ENCODE measurements at regions not wholly inside any gene's neighbourhood (a gene's known extent, or its start where the extent isn't known, plus 50 kb on each side); places are given as distances from the start of the nearest gene placed in this dataset.

GRCh38 chr16:62966626-62967025, 930.4 kb upstream of the CDH8 start:
- Histone ChIP-seq H3K4me1 (ENCODE audit: control insufficient read depth, insufficient read depth, low read length) (no peaks in the 10 kb centered on the region), H3K36me3 (ENCODE audit: control insufficient read depth, insufficient read depth, low read length) (no peaks in the 10 kb centered on the region), H3K9me3 (ENCODE audit: control insufficient read depth, low read length) (no peaks in the 10 kb centered on the region), H3K4me3 (ENCODE audit: low read length) (no peak overlapping the region), H3K27me3 (ENCODE audit: control insufficient read depth, insufficient read depth, low read length) (no peaks in the 10 kb centered on the region), H3K9ac (ENCODE audit: low read length) (no peak overlapping the region)

- no peaks in the 10 kb centered on the region for H3K9me3 ChIP-seq (ENCODE audit: control insufficient read depth, low read length)
- no peaks in the 10 kb centered on the region for H3K4me1 ChIP-seq (ENCODE audit: control insufficient read depth, insufficient read depth, low read length)
Measured at GRCh38 chr16:62965831-62966230, 929.6 kb upstream of the CDH8 start.

GRCh38 chr16:62963846-62964245, 927.6 kb upstream of the CDH8 start:
- Histone ChIP-seq H3K4me3 (ENCODE audit: low read length) (no peak overlapping the region), H3K27me3 (ENCODE audit: control insufficient read depth, insufficient read depth, low read length) (no peaks in the 10 kb centered on the region), H3K9me3 (ENCODE audit: control insufficient read depth, low read length) (no peaks in the 10 kb centered on the region), H3K36me3 (ENCODE audit: control insufficient read depth, insufficient read depth, low read length) (no peaks in the 10 kb centered on the region), H3K4me1 (ENCODE audit: control insufficient read depth, insufficient read depth, low read length) (no peaks in the 10 kb centered on the region), H3K9ac (ENCODE audit: low read length) (no peak overlapping the region)

More at GRCh38 chr16:62965831-62966230, 929.6 kb upstream of the CDH8 start:
- no peaks in the 10 kb centered on the region for H3K36me3 ChIP-seq (ENCODE audit: control insufficient read depth, insufficient read depth, low read length)
- H3K9ac ChIP-seq (ENCODE audit: low read length): no peak overlapping the region
- no peaks in the 10 kb centered on the region for H3K27me3 ChIP-seq (ENCODE audit: control insufficient read depth, insufficient read depth, low read length)
- no peak overlapping the region for H3K4me3 ChIP-seq (ENCODE audit: low read length)

GRCh38 chr16:62955033-62955349, 918.8 kb upstream of the CDH8 start:
- Histone ChIP-seq H3K27me3 (ENCODE audit: control insufficient read depth, insufficient read depth, low read length) (no peaks in the 10 kb centered on the region), H3K4me3 (ENCODE audit: low read length) (no peak overlapping the region), H3K4me1 (ENCODE audit: control insufficient read depth, insufficient read depth, low read length) (no peaks in the 10 kb centered on the region), H3K9me3 (ENCODE audit: control insufficient read depth, low read length) (no peaks in the 10 kb centered on the region), H3K9ac (ENCODE audit: low read length) (no peak overlapping the region), H3K36me3 (ENCODE audit: control insufficient read depth, insufficient read depth, low read length) (no peaks in the 10 kb centered on the region)

- no peak overlapping the region for H3K4me3 ChIP-seq (ENCODE audit: low read length)
- no peak overlapping the region for H3K9ac ChIP-seq (ENCODE audit: low read length)
- H3K36me3 ChIP-seq (ENCODE audit: control insufficient read depth, insufficient read depth, low read length): no peaks in the 10 kb centered on the region
- no peaks in the 10 kb centered on the region for H3K9me3 ChIP-seq (ENCODE audit: control insufficient read depth, low read length)
- H3K4me1 ChIP-seq (ENCODE audit: control insufficient read depth, insufficient read depth, low read length): no peaks in the 10 kb centered on the region
- no peaks in the 10 kb centered on the region for H3K27me3 ChIP-seq (ENCODE audit: control insufficient read depth, insufficient read depth, low read length)
Measured at GRCh38 chr16:62954144-62955032, 918.1 kb upstream of the CDH8 start.

GRCh38 chr16:62950351-62950750, 914.1 kb upstream of the CDH8 start:
- Histone ChIP-seq H3K27me3 (ENCODE audit: control insufficient read depth, insufficient read depth, low read length) (no peaks in the 10 kb centered on the region), H3K9me3 (ENCODE audit: control insufficient read depth, low read length) (no peaks in the 10 kb centered on the region), H3K4me1 (ENCODE audit: control insufficient read depth, insufficient read depth, low read length) (no peaks in the 10 kb centered on the region), H3K9ac (ENCODE audit: low read length) (no peak overlapping the region), H3K36me3 (ENCODE audit: control insufficient read depth, insufficient read depth, low read length) (no peaks in the 10 kb centered on the region), H3K4me3 (ENCODE audit: low read length) (no peak overlapping the region)

- no peaks in the 10 kb centered on the region for H3K9me3 ChIP-seq (ENCODE audit: control insufficient read depth, low read length)
- H3K27me3 ChIP-seq (ENCODE audit: control insufficient read depth, insufficient read depth, low read length): no peaks in the 10 kb centered on the region
- H3K4me3 ChIP-seq (ENCODE audit: low read length): no peak overlapping the region
- no peaks in the 10 kb centered on the region for H3K4me1 ChIP-seq (ENCODE audit: control insufficient read depth, insufficient read depth, low read length)
- H3K36me3 ChIP-seq (ENCODE audit: control insufficient read depth, insufficient read depth, low read length): no peaks in the 10 kb centered on the region
- no peak overlapping the region for H3K9ac ChIP-seq (ENCODE audit: low read length)
Measured at GRCh38 chr16:62940569-62940968, 904.3 kb upstream of the CDH8 start.

- Histone ChIP-seq H3K27me3 (ENCODE audit: control insufficient read depth, insufficient read depth, low read length) (no peaks in the 10 kb centered on the region), H3K4me3 (ENCODE audit: low read length) (no peak overlapping the region), H3K4me1 (ENCODE audit: control insufficient read depth, insufficient read depth, low read length) (no peaks in the 10 kb centered on the region), H3K9ac (ENCODE audit: low read length) (no peak overlapping the region), H3K36me3 (ENCODE audit: control insufficient read depth, insufficient read depth, low read length) (no peaks in the 10 kb centered on the region), H3K9me3 (ENCODE audit: control insufficient read depth, low read length) (no peaks in the 10 kb centered on the region)
Measured at GRCh38 chr16:62939687-62940086, 903.4 kb upstream of the CDH8 start.

- Histone ChIP-seq H3K36me3 (ENCODE audit: control insufficient read depth, insufficient read depth, low read length) (no peaks in the 10 kb centered on the region), H3K4me3 (ENCODE audit: low read length) (no peak overlapping the region), H3K9me3 (ENCODE audit: control insufficient read depth, low read length) (no peaks in the 10 kb centered on the region), H3K4me1 (ENCODE audit: control insufficient read depth, insufficient read depth, low read length) (no peaks in the 10 kb centered on the region), H3K27me3 (ENCODE audit: control insufficient read depth, insufficient read depth, low read length) (no peaks in the 10 kb centered on the region), H3K9ac (ENCODE audit: low read length) (no peak overlapping the region)
Measured at GRCh38 chr16:62933929-62934328, 897.7 kb upstream of the CDH8 start.

- Histone ChIP-seq H3K36me3 (ENCODE audit: control insufficient read depth, insufficient read depth, low read length) (no peaks in the 10 kb centered on the region), H3K4me3 (ENCODE audit: low read length) (no peak overlapping the region), H3K27me3 (ENCODE audit: control insufficient read depth, insufficient read depth, low read length) (no peaks in the 10 kb centered on the region), H3K4me1 (ENCODE audit: control insufficient read depth, insufficient read depth, low read length) (no peaks in the 10 kb centered on the region), H3K9me3 (ENCODE audit: control insufficient read depth, low read length) (no peaks in the 10 kb centered on the region), H3K9ac (ENCODE audit: low read length) (no peak overlapping the region)
Measured at GRCh38 chr16:62929593-62929992, 893.4 kb upstream of the CDH8 start.

GRCh38 chr16:62927122-62927521, 890.9 kb upstream of the CDH8 start:
- Histone ChIP-seq H3K9me3 (ENCODE audit: control insufficient read depth, low read length) (no peaks in the 10 kb centered on the region), H3K27me3 (ENCODE audit: control insufficient read depth, insufficient read depth, low read length) (no peaks in the 10 kb centered on the region), H3K9ac (ENCODE audit: low read length) (no peak overlapping the region), H3K36me3 (ENCODE audit: control insufficient read depth, insufficient read depth, low read length) (no peaks in the 10 kb centered on the region), H3K4me1 (ENCODE audit: control insufficient read depth, insufficient read depth, low read length) (no peaks in the 10 kb centered on the region), H3K4me3 (ENCODE audit: low read length) (no peak overlapping the region)

GRCh38 chr16:62926121-62926801, 890.0 kb upstream of the CDH8 start:
- H3K9me3 ChIP-seq (ENCODE audit: control insufficient read depth, low read length): no peaks in the 10 kb centered on the region
- H3K4me3 ChIP-seq (ENCODE audit: low read length): no peak overlapping the region
- H3K9ac ChIP-seq (ENCODE audit: low read length): no peak overlapping the region
- no peaks in the 10 kb centered on the region for H3K27me3 ChIP-seq (ENCODE audit: control insufficient read depth, insufficient read depth, low read length)
- no peaks in the 10 kb centered on the region for H3K4me1 ChIP-seq (ENCODE audit: control insufficient read depth, insufficient read depth, low read length)
- no peaks in the 10 kb centered on the region for H3K36me3 ChIP-seq (ENCODE audit: control insufficient read depth, insufficient read depth, low read length)

Data from mucosa of stomach (tissue), 1 donor.